ENCODE measurements at regions not wholly inside any gene's neighbourhood (a gene's known extent, or its start where the extent isn't known, plus 50 kb on each side); places are given as distances from the start of the nearest gene placed in this dataset.

DNA sequence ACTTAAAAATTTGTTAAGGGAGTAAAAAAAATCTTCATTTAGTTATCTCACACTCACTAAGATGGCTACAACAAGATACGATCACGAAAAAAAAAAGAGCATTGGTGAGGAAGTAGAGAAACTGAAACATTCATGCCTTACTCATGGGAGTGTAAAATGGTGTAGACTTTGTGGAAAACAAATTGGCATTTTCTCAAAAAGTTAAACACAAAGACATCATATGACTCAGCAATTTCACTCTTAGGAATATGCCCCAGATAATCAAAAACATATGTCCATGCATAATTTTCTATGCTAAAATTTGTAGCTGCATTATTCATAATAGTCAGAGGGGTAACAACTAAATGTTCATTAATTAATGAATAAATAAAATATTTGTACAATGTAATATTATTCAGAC lies 120.9 kb upstream of the IRAK1BP1 start:
- TF ChIP-seq CTCF (conservative IDR thresholded peaks at IDR 0.05; ENCODE audit: low read depth, low read length) (no peak), EZH2 (IDR thresholded peaks at IDR 0.05; ENCODE audit: borderline replicate concordance, low read depth, low read length, poor library complexity, severe bottlenecking) (no peak)
